ENCODE measurements at regions not wholly inside any gene's neighbourhood (a gene's known extent, or its start where the extent isn't known, plus 50 kb on each side); places are given as distances from the start of the nearest gene placed in this dataset.

DNA sequence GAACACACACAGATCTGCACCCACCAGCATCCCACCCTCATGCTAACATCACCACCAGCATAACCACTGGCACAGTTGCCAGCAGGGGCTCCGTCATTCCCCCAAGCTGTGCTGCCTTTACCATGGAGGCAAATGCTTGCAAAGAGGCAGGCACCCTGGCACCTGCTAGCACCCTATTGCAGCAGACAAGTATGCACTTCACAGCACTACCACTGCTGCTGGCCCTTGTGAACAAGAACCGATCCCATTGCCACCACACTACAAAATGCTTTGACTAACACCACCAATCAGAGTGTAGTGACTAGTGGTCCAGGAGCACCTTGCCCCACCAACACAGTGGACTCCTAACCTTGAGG lies 862.2 kb upstream of the DPPA4 start:
- intact Hi-C loops (cut with DNase I): no loop called here
- no peak overlapping the region for H3K27ac ChIP-seq
- WGBS, 4 donors: 87 to 100% (median 93%) methylated on average over 1 to 2 of the region's 2 CpGs
- no peak overlapping the region for H3K4me3 ChIP-seq
- TF ChIP-seq POLR2A (IDR thresholded peaks at IDR 0.05): no peak
- TF ChIP-seq, protein P1, sequence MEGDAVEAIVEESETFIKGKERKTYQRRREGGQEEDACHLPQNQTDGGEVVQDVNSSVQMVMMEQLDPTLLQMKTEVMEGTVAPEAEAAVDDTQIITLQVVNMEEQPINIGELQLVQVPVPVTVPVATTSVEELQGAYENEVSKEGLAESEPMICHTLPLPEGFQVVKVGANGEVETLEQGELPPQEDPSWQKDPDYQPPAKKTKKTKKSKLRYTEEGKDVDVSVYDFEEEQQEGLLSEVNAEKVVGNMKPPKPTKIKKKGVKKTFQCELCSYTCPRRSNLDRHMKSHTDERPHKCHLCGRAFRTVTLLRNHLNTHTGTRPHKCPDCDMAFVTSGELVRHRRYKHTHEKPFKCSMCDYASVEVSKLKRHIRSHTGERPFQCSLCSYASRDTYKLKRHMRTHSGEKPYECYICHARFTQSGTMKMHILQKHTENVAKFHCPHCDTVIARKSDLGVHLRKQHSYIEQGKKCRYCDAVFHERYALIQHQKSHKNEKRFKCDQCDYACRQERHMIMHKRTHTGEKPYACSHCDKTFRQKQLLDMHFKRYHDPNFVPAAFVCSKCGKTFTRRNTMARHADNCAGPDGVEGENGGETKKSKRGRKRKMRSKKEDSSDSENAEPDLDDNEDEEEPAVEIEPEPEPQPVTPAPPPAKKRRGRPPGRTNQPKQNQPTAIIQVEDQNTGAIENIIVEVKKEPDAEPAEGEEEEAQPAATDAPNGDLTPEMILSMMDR (IDR thresholded peaks at IDR 0.05): no peak
- H3K27me3 ChIP-seq: no peaks in the 10 kb centered on the region
- no peaks in the 10 kb centered on the region for H3K9me3 ChIP-seq (replicated peaks in 1 of 3)
- no peak for DNase-seq
- no peaks in the 10 kb centered on the region for H3K36me3 ChIP-seq (replicated peaks in 1 of 2)
- H3K4me1 ChIP-seq (replicated peaks in 1 of 2): no peaks in the 10 kb centered on the region

DNA sequence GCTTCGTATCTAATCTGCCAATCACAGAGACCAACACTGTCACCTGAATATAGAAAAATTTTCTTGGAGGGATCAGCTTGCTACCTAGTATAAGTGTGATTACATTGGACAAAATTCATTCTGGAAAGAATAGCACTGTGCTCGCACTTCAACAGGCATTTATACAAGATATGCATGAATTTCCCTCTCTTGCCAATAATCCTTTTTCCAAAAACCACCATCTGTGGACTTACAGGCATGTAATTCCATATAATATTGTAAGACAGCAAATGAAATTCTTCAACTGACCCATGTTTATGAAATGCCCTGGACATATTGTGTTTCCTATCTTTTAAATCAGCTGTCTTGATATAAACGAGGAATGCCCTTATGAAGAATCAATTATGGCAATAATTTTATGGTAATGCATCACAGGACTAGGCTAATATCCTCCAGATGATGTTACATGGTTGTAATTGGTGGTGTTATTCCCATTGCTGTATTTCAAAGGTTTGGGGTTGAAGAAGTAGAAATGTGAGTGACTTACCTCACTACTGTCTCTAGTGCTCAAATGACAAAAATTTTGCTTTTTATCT lies 861.4 kb upstream of the NECTIN3 start:
- no peak overlapping the region for H3K4me3 ChIP-seq
- H3K27me3 ChIP-seq: no peaks in the 10 kb centered on the region
- no peak for DNase-seq
- intact Hi-C loops (cut with DNase I): no loop called here
- TF ChIP-seq, protein P1 (IDR thresholded peaks at IDR 0.05): no peak
- no peak for TF ChIP-seq POLR2A (IDR thresholded peaks at IDR 0.05)
- WGBS, 4 donors: 59 to 73% (median 63%) methylated on average over 3 of the region's 3 CpGs
- H3K27ac ChIP-seq: no peak overlapping the region
- no peaks in the 10 kb centered on the region for H3K36me3 ChIP-seq (replicated peaks in 1 of 2)
- H3K9me3 ChIP-seq (replicated peaks in 1 of 3): no peaks in the 10 kb centered on the region
- no peaks in the 10 kb centered on the region for H3K4me1 ChIP-seq (replicated peaks in 1 of 2)

DNA sequence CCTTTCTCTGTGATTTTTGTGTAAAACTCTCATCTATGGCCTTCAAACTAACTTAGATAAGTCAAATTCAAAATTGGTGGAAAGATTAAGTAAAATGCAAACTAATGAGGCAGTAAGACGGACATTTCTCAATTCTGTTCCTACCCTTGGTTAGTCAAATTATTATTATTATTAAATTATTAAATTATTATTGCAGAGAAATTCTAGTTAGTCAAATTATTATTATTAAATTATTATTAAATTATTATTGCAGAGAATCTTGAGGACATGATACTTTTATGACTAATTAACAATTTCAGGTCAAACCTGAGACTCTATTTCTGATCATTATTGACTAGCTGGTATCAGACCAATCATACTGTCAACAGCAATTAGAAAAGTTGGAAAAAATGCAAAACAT lies 845.0 kb upstream of the NECTIN3 start:
- H3K36me3 ChIP-seq (replicated peaks in 1 of 2): no peaks in the 10 kb centered on the region
- TF ChIP-seq, protein P1 (IDR thresholded peaks at IDR 0.05): no peak
- TF ChIP-seq POLR2A (IDR thresholded peaks at IDR 0.05): no peak
- intact Hi-C loops (cut with DNase I): no loop called here
- DNase-seq: no peak
- WGBS, 4 donors: 63 to 88% (median 75%) methylated on average over 1 of the region's 1 CpG
- H3K9me3 ChIP-seq (replicated peaks in 1 of 3): no peaks in the 10 kb centered on the region
- H3K4me3 ChIP-seq: no peak overlapping the region
- no peak overlapping the region for H3K27ac ChIP-seq
- H3K4me1 ChIP-seq (replicated peaks in 1 of 2): no peaks in the 10 kb centered on the region
- no peaks in the 10 kb centered on the region for H3K27me3 ChIP-seq

DNA sequence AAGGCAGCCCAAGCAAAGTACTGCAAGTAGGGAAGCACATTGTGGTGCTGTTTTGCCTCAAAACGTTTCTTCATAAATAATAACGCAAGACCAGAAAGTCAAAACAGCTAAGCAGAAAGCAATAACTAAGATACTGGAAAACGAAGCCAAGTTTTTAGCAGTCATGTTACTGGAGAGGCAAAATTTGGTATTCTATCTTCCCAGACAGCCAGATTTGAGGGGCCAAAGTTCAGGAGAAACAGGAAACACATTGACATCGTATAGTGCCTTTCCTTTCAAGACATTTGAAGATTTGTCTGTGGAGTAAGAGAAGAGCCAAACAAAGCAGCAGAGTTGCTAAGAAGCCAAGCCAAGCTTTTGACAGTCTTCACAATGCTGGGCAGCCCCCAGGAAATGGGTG lies 843.6 kb upstream of the NECTIN3 start:
- Histone ChIP-seq H3K36me3 (replicated peaks in 1 of 2) (no peaks in the 10 kb centered on the region), H3K4me1 (replicated peaks in 1 of 2) (no peaks in the 10 kb centered on the region), H3K27me3 (no peaks in the 10 kb centered on the region), H3K4me3 (no peak overlapping the region), H3K27ac (no peak overlapping the region), H3K9me3 (replicated peaks in 1 of 3) (no peaks in the 10 kb centered on the region)
- intact Hi-C loops (cut with DNase I): no loop called here
- 39 to 42% (median 40%) methylated on average over 4 of the region's 4 CpGs for WGBS, 4 donors
- no peak for DNase-seq
- no peak for TF ChIP-seq POLR2A (IDR thresholded peaks at IDR 0.05)
- TF ChIP-seq, protein P1 (IDR thresholded peaks at IDR 0.05): no peak
